ENCODE measurements at regions not wholly inside any gene's neighbourhood (a gene's known extent, or its start where the extent isn't known, plus 50 kb on each side); places are given as distances from the start of the nearest gene placed in this dataset.

DNA sequence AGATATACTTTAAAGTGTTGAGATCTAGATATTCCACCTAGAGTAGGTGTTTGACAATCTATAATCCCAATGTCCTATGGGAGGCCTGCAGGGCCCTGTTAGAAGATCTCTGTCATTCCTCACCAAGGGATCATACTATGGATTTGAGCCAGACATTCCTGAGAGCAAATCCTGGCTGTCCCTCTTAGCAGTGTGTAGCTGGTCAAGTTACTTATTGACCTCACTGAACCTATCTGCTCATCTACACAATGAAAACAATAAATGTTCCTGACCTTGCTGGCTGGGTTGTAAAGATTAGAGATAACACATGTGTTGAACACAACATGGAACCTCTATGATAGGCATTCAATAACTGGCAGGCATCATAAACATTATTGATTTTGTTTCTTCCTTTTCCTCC lies 265.6 kb upstream of the ATP11B start:
- no peak for FAIRE-seq

DNA sequence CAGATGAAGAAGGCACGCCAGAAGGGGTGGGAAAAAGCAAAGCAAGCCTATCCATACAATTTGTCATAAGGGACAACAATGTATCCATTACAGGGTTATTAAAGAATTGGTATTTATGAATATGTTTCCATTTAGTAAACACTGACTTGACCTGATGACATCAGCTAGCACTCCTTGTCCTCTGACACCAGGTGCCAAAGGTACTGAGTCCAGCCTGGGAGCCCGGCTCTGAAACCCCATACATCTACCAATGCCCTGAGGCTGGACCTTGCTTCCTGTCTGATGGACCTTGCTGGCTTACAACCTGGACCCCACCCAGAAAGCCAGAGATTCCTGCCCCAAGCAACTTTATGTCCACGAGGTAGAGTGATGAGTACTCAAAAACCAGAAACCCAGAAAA lies 263.0 kb upstream of the ATP11B start:
- no peak for FAIRE-seq

DNA sequence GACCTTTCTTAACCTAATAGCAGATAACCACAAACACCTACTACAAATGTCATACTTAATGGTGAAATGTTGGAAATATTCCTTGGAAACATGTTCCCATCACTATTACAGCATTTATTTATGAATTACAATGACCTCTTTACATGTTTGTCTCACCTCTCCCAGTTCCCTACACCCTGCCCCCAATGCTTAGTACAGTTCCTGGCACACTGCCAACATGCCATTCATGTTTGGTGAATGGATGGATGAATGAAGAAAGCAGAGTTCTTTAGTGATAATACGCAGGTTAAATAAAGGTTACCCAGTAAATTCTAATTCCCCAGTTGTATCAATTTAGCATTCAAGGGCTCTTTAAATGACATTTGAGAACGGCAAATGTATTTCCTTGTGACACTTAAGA lies 259.9 kb upstream of the ATP11B start:
- no peak for FAIRE-seq

DNA sequence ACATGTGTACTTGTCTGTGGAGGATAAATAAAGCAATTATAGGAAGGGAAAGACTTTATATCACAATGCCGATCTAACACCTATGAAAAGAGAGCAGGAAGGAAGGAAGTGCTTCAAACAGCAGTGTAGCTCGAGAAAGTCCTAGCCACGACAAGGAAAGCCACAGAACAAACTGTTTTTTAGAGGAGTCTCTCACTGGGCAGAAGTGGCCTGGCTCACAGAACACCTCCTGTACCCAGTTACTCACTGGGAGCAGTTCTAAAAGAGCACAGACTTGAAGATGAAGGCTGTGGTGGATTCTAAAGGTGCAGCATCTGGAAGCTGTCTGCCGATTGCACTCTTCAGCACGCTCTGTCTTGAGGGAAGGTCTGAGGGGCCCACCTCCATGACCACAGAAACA lies 248.8 kb upstream of the ATP11B start:
- FAIRE-seq: no peak

DNA sequence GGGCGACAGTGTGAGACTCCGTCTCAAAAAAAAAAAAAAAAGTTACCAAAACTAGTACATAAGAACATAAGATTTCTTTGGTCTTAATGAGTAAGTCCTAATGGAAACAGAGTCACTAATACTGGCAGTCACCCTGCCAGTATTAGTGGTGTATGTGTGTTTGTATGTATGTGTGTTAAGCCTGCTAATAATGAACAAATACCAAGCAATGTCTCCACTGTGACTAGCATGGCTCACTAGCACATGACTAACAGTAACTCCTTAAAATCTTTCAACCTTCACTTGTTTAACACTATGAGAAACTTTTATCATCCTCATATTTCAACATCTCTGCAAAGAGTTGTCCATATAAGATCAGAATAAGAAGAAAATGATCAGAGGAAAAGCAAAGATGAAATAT lies 231.0 kb upstream of the ATP11B start:
- FAIRE-seq: no peak

DNA sequence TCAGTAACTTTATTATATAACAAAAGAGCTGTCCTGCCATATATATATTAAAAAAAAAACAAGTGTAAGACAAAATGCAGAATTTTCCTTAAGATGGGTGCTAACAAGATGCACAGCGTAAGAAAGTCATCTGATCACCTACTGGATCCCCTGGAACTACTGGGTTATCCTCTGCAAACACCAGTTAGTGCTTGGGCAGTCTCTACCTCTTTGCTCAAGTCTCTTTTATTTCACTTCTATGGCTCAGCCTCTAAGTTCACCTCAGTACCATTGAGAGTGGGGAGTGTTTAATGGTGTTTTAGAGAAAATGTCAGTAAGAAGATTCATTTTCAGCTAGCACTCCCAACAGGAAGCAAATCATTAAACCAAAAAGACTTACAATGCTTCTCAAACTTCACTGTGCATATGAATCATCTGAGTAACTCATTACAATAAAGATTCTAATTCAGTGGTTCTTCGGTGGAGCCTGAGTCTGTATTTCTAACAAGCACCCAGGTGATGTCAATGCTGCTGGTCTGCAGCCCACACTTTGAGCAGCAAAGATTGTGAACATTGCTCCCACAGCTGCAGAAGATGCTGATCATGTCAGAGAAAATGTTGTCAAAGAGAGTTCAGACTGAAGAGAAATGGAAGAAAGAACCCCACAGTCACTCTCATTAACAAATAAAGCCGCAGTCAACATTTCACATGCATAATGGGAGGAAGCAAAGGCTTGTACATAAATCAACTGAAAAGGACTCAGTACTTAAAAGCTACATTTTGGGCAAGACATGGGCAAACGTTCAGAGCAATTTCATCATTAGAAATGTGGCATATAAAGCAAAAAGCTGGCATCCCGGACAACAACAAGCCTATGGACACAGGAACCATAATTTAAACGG lies 227.1 kb upstream of the ATP11B start:
- FAIRE-seq: no peak

DNA sequence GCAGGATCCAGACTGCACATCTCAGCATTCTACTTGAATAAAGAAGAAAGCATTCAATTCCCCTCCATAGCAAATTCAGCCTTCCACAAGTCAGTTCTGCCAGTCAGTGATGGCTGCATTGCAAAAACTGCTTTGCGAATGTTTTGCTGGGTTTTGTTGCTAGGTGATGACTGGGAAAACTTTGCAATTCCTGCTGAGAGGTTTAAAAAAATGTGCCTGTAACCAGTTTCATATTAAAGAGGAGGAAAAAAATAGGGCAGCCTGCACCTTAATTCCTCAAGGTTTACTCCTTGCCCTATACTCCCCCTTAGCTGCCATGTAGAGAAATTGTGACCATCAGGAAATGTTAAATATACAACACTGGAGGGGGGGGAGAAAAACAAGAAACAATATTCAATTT lies 225.6 kb upstream of the ATP11B start:
- no peak for FAIRE-seq

DNA sequence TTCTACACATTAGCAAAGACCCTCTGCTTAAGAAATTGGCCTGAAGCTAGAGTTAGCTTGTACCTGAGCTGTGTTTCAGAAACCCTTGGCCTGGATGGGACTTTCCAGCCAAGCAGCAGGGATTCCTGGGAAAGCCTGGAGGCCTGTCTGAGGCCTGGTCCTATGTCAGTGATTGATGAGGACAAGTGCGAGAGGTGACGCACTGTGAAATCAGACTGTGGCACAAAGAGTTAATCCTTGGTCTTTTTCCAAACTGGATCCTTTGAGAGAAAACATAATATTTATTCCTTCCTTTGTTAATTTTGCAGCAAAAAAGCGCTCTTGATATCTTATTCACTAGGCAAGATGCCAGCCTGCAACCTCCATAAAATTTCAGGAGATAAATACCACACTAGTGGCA lies 225.0 kb upstream of the ATP11B start:
- FAIRE-seq: no peak

DNA sequence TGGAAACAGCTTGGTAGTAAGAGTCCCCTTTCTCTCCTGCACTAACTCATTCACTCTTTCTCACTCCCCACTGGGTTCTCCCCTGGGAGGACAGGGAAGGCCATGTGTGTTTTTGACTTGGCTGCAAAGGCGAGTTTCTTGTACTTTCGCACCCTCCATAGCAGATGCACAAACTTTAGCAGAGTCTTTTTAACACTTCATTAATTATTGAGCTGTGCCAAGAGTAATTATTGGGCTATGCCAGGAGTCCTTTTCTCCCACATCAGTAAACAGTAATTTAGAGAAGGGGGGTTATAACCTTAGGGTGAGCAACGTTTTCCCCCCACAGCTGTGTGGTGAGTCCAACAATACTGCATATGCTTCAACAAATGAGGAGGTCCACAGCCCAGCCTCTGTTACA lies 224.4 kb upstream of the ATP11B start:
- FAIRE-seq: no peak

DNA sequence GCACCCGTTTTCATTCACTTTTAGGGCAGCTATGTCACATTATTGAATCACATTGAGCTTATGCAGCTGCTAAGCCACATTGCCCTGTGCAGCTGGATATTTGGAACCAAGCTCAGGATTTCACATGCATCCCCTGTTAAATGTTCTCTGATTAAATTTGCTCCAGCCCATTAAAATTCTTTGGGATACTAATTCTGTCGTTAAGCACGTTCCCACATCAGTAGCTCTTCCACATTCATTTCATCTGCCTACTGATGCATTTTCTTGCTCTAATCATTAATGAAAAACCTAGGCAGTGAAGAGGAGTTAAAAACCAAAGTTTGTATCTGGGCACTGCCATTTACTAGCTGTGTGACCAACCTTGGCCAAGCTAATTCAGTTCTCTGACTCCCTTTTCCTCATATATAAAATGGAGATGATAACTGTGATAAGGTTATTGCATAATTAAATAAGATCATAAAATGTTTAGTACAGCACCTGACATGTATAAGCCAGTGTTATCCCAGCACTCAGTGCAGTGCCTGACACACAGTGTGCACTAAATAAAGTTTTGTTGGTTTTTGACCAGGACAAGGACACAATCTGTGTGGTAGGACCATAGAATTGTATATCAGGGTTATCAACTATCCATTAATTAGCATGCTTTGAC lies 222.2 kb upstream of the ATP11B start:
- FAIRE-seq: no peak

DNA sequence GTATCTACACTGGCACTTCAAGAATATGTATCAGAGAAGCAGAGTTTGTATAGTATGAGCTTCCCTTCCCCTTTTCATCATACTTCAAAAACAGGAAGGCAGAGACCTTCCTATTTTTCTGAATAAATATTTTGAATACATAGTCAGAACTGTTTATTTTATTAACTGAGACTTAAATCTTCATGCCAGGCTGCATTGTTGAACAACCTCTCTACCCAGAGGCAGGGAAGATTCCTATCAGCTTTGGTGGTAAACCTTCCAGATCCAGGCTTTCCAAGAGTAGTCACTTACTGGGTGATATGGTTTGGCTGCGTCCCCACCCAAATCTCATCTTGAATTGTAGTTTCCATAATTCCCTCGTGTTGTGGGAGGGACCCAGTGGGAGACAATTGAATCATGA lies 217.4 kb upstream of the ATP11B start:
- FAIRE-seq: no peak

DNA sequence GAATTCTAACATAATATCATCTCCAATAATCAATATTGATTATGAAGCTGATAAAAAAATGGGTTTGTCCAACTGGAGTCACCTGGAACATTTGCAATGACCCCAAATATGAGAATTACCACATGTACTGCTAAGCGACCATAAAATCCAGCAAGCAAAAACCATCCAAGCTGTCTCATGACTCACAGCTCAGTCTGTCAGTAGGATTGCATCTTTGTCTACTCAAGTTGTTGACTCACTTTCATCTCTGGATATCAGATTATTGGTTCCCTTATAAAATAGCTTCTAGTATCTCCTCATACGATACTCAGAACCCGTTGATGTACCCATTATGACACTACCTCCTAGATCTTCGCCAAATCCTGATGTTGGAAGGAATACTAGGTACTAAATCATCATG lies 209.8 kb upstream of the ATP11B start:
- FAIRE-seq: no peak

DNA sequence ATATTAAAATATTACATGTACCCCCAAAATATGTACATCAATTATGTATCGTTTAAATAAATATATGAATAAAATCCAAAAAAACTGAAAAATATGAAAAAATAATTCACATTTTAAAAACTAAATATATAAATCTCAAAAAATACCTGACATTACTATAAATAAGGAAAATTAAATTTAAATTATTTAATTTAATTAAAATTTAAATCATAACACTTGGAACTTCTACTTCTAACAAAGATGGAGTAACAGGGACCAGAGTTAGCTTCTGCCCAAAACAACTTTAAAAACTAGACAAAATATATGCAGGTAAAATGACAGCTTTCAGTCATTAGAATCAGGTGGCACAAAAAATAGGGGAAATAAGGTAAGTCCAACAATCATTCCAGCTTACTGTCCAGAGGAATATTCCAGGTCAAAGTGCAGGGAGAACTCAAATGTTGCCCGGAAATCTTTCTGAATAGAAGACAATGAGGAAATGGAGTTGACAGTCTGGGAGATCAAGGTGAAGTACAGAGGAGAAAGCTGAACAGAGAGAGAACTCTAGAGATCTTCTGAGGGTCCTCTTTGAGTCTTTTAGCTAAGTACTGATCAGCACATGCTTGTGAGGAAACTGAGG lies 207.7 kb upstream of the ATP11B start:
- FAIRE-seq: no peak

DNA sequence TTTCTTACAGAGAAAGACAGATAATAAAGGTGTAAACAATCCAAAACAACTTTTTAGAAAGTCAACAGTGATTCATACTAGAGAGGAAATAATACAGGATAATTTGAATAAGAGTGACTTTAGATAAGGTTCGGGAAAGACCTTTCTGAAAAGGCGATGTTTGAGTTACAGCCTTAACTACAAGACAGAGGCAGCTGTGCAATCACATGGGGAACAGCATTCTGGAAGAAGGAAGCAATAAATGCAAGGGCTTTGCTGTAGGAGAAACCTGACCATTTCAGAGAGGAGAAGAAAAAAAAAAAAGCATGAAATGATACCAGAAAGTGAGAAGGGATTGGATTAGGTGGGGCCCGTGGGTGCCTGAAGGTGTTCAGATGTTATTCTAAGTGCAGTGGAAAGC lies 200.6 kb upstream of the ATP11B start:
- no peak for FAIRE-seq

DNA sequence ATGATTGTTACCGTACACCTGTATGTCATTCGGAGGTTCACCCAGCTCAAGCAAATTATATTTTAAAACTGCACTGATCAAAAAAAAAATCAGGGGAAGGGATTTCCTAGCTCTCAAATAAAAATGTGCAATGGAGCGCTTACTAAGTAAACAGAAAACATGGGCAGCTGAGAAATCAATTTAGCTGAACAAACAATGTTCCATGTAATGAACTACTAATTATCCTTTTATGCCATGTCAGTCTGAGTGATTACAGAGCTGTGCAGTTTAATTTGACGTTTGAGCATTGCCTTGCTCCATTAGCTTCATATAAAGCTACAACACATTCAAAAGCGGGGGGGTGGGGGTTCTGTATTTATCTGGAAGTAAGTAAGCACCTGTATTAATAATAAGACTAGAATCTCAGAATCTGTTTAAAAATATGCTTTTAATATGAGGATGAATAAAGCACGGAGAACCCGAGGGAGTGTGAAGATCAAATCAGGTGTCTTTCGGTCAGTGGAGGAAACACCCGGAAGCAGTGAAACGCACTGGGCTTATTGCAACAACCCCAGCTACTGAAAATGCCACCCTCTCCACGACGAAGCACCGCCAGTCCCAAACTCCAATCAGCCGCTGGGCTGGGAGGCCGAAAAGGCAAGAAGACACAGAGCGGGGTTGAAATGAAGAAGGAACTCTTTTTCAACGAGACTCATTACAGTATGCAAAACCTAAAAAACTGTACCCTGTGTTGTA lies 196.5 kb upstream of the ATP11B start:
- peak; percentile 98 for FAIRE-seq

DNA sequence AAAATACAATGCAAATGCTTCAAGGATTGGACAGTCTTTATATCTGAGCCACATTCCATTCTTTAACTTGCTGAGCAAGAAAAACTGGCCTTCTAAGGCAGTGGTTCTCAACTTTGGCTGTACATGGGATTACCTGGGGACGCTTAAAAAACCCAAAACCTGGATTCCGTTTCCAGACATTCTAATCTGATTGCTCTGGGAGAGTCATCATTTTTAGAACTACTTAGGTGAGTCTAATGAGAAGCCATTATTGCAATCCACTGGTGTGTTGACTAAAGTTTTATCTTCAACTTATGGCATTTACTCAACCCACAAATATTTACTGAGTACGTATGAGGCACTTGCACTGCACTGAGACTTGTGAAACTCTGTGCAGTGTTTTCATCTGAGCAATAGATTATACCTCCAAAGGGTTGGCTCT lies 195.7 kb upstream of the ATP11B start:
- no peak for FAIRE-seq

DNA sequence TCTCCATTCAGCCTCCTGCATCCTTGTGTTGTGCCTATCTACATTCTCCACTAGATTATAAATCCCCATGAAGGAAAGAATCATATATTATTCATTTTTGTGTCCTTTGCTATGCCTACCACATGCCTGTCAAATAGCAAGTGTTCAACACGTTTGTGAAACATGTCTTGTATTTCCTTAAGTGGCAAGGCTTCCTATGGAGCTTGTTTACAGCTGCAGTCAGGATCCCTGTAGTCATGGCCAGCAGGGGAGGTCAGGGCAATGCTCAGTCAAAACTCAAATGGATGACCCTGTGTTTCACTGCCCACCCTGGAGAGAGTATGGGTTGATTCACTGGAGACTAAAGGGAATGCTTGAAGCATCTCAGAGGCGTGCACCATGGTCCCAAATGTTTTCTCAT lies 191.7 kb upstream of the ATP11B start:
- no peak for FAIRE-seq

DNA sequence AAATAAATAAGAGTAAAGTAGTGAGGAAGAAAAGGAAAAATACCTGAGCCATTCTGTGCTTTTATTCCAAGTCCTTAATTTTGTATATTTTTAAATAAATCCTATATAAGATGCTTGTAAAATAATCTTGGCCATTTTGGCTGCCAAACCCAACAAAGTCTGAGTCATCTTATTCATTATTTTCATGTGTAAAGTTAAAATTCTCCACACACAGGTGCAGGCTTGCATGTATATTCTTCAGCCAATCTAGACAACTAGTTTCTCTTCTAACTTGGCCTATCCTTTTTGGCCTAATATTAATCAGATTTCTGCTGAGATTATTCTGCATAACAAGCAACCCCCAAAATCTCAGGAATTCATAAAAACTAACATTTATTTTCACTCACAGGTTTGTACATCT lies 189.8 kb upstream of the ATP11B start:
- no peak for FAIRE-seq

DNA sequence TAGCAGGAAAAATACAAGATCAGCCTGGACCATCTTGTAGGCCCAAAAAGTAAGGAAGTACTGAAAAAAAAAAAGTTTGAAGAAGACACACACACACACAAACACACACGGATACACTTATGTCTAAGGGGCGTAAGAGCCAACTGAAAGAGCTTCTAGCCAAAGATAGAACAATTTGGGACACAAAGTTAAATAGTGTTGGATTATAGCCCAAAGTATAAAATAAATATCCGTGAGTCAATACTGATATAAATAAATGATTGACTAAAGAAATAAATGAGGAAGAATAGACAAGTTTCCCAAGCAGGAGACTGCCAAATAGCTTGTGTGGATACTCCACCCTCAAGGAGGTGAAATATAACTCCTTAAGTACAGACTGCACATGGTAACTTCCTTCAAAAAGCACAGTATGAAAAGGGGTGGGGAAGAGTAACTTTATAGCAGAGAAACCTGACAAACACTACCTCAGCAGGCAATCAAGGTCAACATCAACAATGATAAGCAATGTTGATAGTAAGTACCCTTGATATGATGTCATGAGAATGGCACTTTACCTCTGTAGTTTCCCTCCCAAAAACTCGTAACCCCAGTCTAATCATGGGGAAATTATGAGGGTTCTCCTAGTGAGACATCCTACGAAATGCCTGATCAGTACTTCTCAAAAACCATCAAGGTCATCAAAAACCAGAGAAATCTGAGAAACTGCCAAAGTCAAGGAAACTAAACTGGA lies 187.3 kb upstream of the ATP11B start:
- FAIRE-seq: no peak

DNA sequence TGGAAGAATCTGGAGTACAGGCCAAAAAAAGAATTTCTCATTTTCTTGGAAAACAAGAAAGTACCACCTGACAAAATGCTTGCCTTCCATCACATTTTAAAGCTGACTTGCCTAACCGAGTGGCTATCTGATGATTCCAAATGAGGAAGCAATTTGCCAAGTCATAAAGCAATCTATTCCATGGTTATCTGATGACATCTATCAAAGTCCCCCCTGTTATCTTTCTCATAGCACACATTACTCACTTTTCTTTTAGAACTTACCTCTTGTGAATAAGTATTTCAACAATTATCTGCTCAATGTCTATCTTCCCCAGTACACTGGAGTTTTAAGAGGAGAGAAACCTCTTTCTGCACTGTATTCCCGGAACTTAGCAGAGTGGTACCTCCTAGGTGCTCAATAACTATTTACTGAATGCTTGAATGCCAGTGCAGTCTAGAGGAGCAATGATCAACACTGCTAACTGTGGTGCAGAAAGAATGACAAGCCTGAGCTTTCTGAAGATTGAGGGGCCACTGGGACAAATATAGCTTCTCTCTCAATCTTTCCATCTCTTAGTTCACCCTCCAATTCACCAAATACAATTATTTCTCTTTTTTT lies 186.3 kb upstream of the ATP11B start:
- FAIRE-seq: no peak

DNA sequence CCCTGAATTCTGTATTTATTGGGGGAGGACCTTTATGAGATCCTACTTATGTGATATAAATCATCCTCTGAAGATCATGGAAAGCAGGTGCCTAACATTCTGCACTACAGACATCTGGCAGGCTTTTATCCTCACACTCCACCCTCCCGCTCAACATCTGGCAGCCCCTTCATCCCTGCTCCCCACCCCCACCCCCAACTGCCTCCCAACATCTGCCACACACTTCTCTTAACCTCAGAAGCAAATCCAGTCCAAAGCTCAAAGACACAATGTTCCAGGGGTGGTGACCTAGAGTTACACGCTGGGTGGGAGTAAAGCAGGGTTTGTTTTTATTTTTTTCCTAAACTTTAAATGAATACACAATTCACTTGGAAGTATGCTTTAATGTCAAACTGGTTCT lies 184.5 kb upstream of the ATP11B start:
- no peak for FAIRE-seq

DNA sequence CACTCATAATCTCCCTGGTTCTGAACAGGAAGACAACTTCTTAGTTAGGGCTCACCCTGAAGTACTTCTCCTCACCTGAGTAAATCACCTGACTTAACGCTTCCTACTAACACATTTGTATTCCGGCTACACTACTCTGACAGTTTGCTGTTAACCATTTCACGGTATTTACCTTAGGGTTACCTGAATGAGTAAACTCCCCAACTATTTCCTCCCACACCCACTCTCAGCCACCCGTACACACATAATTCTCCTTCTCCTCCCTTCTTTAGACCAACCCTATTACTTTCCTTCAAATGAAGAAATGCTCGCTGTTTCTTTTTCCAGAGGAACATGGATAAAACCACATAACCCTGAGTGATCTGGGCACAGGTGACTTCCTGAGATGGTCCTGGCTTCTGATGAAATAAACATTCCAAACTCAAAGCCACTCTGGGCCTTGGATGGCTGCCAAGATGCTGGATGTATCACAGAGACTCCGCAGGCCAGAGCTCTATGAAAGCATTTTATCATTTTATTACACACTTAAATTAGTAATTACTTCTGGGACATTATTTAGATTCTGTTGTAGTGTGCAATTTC lies 183.6 kb upstream of the ATP11B start:
- no peak for FAIRE-seq
